Skeletal muscle satellite cell (primary cell): ENCODE measurements at regions not wholly inside any gene's neighbourhood (a gene's known extent, or its start where the extent isn't known, plus 50 kb on each side); places are given as distances from the start of the nearest gene placed in this dataset.
"Not testable (repeated sequence)": the region's sequence is repeated elsewhere in the genome, so short reads cannot be mapped to it uniquely, and the experiment has no call there.

Experiments used
- H3K27me3 ChIP-seq: 2 replicates; pipeline ENCODE4 v1.7.0; 2013; ENCODE audit warnings: low read length; ENCODE audit not compliant: control insufficient read depth, insufficient read depth
- H3K36me3 ChIP-seq: 2 replicates; pipeline ENCODE4 v1.7.0; 2013; ENCODE audit warnings: mild to moderate bottlenecking, control low read depth, low read length; ENCODE audit not compliant: insufficient read depth
- H3K4me1 ChIP-seq: 2 replicates; pipeline ENCODE4 v1.7.0; 2013; ENCODE audit warnings: low read length; ENCODE audit not compliant: control insufficient read depth, insufficient read depth
- H3K4me2 ChIP-seq: 2 replicates; pipeline ENCODE4 v1.7.0; 2013; ENCODE audit warnings: mild to moderate bottlenecking, low read length
- H3K4me3 ChIP-seq: 2 replicates; pipeline ENCODE4 v1.7.0; 2013; ENCODE audit warnings: low read length
- H3K9ac ChIP-seq: 2 replicates; pipeline ENCODE4 v1.7.0; 2013; ENCODE audit warnings: mild to moderate bottlenecking, low read depth, low read length, moderate library complexity
- H3K9me3 ChIP-seq: replicated peaks from 2 replicates; pipeline ENCODE4 v1.7.0; 2013; ENCODE audit warnings: mild to moderate bottlenecking, control low read depth, low read length

- Histone ChIP-seq H3K4me2 (no peak overlapping the region), H3K9me3 (no peaks in the 10 kb centered on the region), H3K4me1 (no peaks in the 10 kb centered on the region), H3K27me3 (no peaks in the 10 kb centered on the region), H3K4me3 (no peak overlapping the region), H3K36me3 (no peaks in the 10 kb centered on the region), H3K9ac (no peak overlapping the region)
These were observed 425.6 kb upstream of the RORB start for GRCh38 chr9:74071502-74071901.

GRCh38 chr9:74073897-74074296 is 423.2 kb upstream of the RORB start:
- Histone ChIP-seq H3K4me3 (no peak overlapping the region), H3K9me3 (no peaks in the 10 kb centered on the region), H3K9ac (no peak overlapping the region), H3K4me1 (peaks cover 7% of the 10 kb centered on the region), H3K27me3 (no peaks in the 10 kb centered on the region), H3K4me2 (no peak overlapping the region), H3K36me3 (no peaks in the 10 kb centered on the region)

DNA sequence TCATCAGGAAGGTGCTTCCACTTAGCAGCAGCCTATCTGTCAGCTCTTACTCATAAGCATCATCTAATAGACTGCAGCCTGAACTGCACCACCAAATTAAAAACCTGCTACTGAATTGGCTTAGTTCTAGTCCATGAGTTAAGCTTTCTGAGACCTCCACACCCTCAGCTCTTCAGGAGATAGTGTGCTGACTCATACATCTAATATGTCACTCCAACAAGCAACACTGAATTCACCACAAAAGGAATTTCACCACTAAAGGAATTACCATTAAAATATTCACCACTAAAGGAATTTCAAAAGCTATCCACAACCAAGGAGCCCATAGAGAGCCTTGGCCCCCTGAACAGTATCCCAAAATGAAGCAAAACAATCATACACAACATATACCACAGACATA is 418.5 kb upstream of the RORB start:
- H3K36me3 ChIP-seq = no peaks in the 10 kb centered on the region
- H3K9me3 ChIP-seq = no peaks in the 10 kb centered on the region
- no peaks in the 10 kb centered on the region for H3K27me3 ChIP-seq
- no peak overlapping the region for H3K4me3 ChIP-seq
- H3K4me1 ChIP-seq = peaks cover 8% of the 10 kb centered on the region
- H3K9ac ChIP-seq = no peak overlapping the region
- no peak overlapping the region for H3K4me2 ChIP-seq

DNA sequence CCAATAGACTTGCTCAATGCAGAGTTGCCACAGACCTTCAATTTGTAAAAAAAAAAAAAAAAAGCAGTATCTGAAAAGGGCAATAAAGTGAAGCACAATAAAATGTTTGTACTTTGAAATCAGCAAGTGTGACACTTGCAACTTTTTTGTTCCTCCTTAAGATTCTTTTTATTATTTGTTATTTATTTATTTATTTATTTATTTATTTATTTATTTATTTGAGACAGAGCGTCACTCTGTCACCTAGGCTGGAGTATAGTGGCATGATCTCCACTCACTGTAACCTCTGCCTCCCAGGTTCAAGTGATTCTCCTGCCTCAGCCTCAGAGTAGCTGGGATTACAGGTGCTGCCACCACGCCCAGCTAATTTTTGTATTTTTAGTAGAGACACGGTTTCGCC is 416.5 kb upstream of the RORB start:
- H3K9me3 ChIP-seq, H3K4me2 ChIP-seq, H3K27me3 ChIP-seq, H3K9ac ChIP-seq, H3K4me3 ChIP-seq, H3K4me1 ChIP-seq, H3K36me3 ChIP-seq: not testable (repeated sequence)

DNA sequence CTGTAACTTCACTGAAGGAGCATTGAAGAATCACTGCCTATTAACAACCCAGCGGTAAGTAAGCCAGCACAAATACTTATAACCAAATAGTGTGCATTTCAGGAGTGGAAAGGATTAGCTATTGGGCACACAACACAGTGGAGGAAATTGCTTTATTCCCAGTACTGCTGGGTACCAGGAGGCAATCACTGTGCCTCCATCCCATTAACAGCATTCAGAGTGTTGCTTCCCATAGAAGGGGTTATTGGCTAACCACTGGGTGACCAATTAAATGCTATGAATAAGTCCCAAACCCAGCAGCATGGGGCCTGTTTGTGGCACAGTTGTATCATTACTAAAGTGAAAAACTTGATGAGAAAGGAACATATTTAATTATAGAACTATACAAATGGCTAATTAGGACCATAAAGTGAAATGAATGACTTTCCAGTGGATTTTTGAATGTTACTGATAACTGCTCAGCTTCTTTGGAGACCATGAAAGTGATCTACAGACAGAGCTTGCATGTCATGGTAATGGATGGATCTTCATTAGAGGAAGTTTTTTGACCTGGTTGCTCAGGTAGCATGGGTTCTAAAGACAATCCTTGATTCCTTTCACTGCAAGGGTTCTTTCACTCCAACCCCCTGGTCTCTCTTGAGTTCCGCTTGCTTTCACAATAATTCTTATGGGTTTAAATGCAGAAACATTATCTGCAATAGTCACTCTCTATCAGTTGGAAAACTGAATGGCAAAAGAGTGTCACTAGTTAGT is 413.3 kb upstream of the RORB start:
- Histone ChIP-seq H3K4me2 (no peak overlapping the region), H3K4me3 (no peak overlapping the region), H3K9ac (no peak overlapping the region), H3K9me3 (no peaks in the 10 kb centered on the region), H3K4me1 (peaks cover 2% of the 10 kb centered on the region), H3K36me3 (no peaks in the 10 kb centered on the region), H3K27me3 (no peaks in the 10 kb centered on the region)

DNA sequence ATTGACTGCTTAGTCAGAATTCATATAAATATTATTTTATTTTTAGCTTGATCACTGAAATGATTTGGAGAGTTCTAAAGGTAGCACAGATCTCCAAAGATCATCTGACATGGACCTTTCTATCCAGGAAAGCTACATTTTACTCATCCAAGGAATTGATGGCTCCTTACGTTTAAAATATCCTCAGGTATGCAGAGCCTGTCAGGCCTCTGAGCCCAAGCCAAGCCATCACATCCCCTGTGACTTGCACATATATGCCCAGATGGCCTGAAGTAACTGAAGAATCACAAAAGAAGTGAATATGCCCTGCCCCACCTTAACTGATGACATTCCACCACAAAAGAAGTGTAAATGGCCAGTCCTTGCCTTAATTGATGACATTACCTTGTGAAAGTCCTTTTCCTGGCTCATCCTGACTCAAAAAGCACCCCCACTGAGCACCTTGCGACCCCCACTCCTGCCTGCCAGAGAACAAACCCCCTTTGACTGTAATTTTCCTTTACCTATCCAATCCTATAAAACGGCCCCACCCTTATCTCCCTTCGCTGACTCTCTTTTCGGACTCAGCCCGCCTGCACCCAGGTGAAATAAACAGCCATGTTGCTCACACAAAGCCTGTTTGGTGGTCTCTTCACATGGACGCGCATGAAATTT is 411.6 kb upstream of the RORB start:
- H3K4me2 ChIP-seq, H3K4me3 ChIP-seq, H3K9me3 ChIP-seq, H3K4me1 ChIP-seq, H3K9ac ChIP-seq, H3K36me3 ChIP-seq, H3K27me3 ChIP-seq: not testable (repeated sequence)

GRCh38 chr9:74090921-74091320 is 406.2 kb upstream of the RORB start:
- H3K4me2 ChIP-seq, H3K4me3 ChIP-seq, H3K4me1 ChIP-seq, H3K27me3 ChIP-seq, H3K9me3 ChIP-seq, H3K36me3 ChIP-seq, H3K9ac ChIP-seq: not testable (repeated sequence)

DNA sequence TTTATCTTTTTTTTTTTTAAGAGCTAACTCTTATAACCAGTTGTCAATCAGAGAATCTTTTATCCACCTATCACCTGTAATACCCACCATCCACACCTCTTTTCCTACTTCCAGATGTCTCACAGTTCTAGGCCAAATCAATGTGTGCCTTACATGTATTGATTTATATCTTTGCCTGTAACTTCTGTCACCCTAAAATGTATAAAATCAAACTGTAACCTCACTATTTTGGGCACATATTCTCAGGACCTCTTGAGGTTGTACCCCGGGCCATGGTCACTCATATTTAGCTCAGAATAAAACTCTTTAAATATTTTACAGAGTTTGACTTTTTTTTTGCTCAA is 404.7 kb upstream of the RORB start:
- H3K4me2 ChIP-seq = no peak overlapping the region
- H3K27me3 ChIP-seq = no peaks in the 10 kb centered on the region
- H3K36me3 ChIP-seq = no peaks in the 10 kb centered on the region

DNA sequence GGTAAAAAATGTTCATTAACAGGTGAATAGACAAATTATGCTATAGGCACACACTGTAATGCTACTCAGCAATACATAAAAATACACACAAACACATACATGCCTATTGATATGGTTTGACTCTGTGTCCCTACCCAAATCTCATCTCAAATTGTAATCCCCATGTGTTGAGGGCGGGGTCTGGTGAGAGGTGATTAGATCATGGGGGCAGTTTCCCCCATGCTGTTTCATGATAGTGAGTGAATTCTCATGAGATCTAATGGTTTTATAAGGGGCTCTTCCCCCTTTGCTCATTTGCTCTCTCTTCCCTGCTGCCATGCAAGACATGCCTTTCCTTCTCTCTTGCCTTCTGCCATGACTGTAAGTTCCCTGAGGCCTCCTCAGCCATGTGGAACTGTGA is 403.1 kb upstream of the RORB start:
- H3K4me2 ChIP-seq, H3K4me3 ChIP-seq, H3K27me3 ChIP-seq, H3K9ac ChIP-seq, H3K36me3 ChIP-seq, H3K9me3 ChIP-seq, H3K4me1 ChIP-seq: not testable (repeated sequence)

More for the DNA sequence above, 404.7 kb upstream of the RORB start:
- no peak overlapping the region for H3K9ac ChIP-seq
- H3K9me3 ChIP-seq = no peaks in the 10 kb centered on the region
- no peaks in the 10 kb centered on the region for H3K4me1 ChIP-seq
- H3K4me3 ChIP-seq = no peak overlapping the region

- Histone ChIP-seq H3K36me3 (no peaks in the 10 kb centered on the region), H3K9me3 (no peaks in the 10 kb centered on the region), H3K4me3 (no peak overlapping the region)
These were observed 402.4 kb upstream of the RORB start for GRCh38 chr9:74094766-74095165.

GRCh38 chr9:74095925-74096324 is 401.2 kb upstream of the RORB start:
- Histone ChIP-seq H3K36me3 (no peaks in the 10 kb centered on the region), H3K9ac (no peak overlapping the region), H3K4me1 (no peaks in the 10 kb centered on the region), H3K4me3 (no peak overlapping the region), H3K27me3 (no peaks in the 10 kb centered on the region), H3K9me3 (no peaks in the 10 kb centered on the region), H3K4me2 (no peak overlapping the region)

More at GRCh38 chr9:74094766-74095165, 402.4 kb upstream of the RORB start:
- Histone ChIP-seq H3K4me2 (no peak overlapping the region), H3K4me1 (no peaks in the 10 kb centered on the region), H3K27me3 (no peaks in the 10 kb centered on the region), H3K9ac (no peak overlapping the region)

DNA sequence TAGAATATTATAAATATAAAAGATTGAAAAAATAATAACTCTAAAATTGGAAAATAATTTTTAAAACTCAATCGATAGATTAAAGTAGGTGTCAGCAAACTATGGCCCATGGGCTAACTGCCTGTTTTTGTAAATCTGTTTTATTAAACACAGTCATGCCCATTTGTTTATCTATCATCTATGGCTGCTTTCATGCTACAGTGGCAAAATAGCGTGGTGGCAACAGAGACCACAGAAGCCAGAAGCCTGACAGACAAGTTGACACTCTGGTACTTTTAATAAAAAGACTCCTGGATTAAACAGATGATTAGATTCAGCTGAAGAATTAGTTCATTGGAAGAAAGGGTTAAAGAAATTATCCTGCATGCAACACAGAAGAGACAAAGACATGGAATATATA is 400.7 kb upstream of the RORB start:
- Histone ChIP-seq H3K9ac (no peak overlapping the region), H3K9me3 (no peaks in the 10 kb centered on the region), H3K36me3 (no peaks in the 10 kb centered on the region), H3K27me3 (no peaks in the 10 kb centered on the region), H3K4me2 (no peak overlapping the region), H3K4me1 (no peaks in the 10 kb centered on the region), H3K4me3 (no peak overlapping the region)
